Hepatocyte (in vitro differentiated cells): ENCODE measurements at regions not wholly inside any gene's neighbourhood (a gene's known extent, or its start where the extent isn't known, plus 50 kb on each side); places are given as distances from the start of the nearest gene placed in this dataset.

Source experiments
- DNase-seq: peaks from one replicate; pipeline ENCODE4 v3.0.0-alpha.2; 2016; ENCODE audit warnings: low spot score
- H2AFZ ChIP-seq: fragments of 200-600 bp; sonication (generic); 2 replicates; pipeline ENCODE4 v1.6.0; 2016; ENCODE audit warnings: antibody characterized with exemption, mild to moderate bottlenecking
- H3K27ac ChIP-seq: fragments of 200-600 bp; sonication (generic); 2 replicates; pipeline ENCODE4 v1.5.1; 2016; ENCODE audit warnings: mild to moderate bottlenecking
- H3K27me3 ChIP-seq: fragments of 200-600 bp; sonication (generic); 2 replicates; pipeline ENCODE4 v1.6.1; 2016
- H3K36me3 ChIP-seq: fragments of 200-600 bp; sonication (generic); replicated peaks from 2 replicates; pipeline ENCODE4 v1.5.1; 2016; ENCODE audit warnings: low read depth; ENCODE audit not compliant: insufficient read depth
- H3K4me1 ChIP-seq: fragments of 200-600 bp; sonication (generic); 2 replicates; pipeline ENCODE4 v1.5.1; 2016; ENCODE audit warnings: mild to moderate bottlenecking, moderate library complexity; ENCODE audit not compliant: insufficient read depth
- H3K4me2 ChIP-seq: fragments of 200-600 bp; sonication (generic); 2 replicates; pipeline ENCODE4 v1.6.0; 2016
- H3K4me3 ChIP-seq: fragments of 200-600 bp; sonication (generic); 2 replicates; pipeline ENCODE4 v1.5.1; 2016; ENCODE audit warnings: mild to moderate bottlenecking
- H3K79me2 ChIP-seq: fragments of 200-600 bp; sonication (generic); 2 replicates; pipeline ENCODE4 v1.6.0; 2017; ENCODE audit warnings: mild to moderate bottlenecking
- H3K9me2 ChIP-seq: fragments of 200-600 bp; sonication (generic); replicated peaks from 2 replicates; pipeline ENCODE4 v1.6.0; 2017; ENCODE audit warnings: mild to moderate bottlenecking; ENCODE audit not compliant: insufficient read depth
- H3K9me3 ChIP-seq: fragments of 200-600 bp; sonication (generic); 2 replicates; pipeline ENCODE4 v1.5.1; 2016; ENCODE audit warnings: low read depth, mild to moderate bottlenecking
- H4K20me1 ChIP-seq: fragments of 200-600 bp; sonication (generic); 2 replicates; pipeline ENCODE4 v1.6.0; 2016; ENCODE audit warnings: mild to moderate bottlenecking; ENCODE audit not compliant: insufficient read depth, poor library complexity, severe bottlenecking
- CTCF ChIP-seq: fragments of 200-600 bp; sonication (generic); IDR thresholded peaks from 2 replicates; pipeline ENCODE4 v1.5.1; 2016; ENCODE audit warnings: antibody characterized with exemption, mild to moderate bottlenecking; ENCODE audit not compliant: poor library complexity
- EZH2 ChIP-seq: fragments of 200-600 bp; sonication (generic); IDR thresholded peaks from 2 replicates; pipeline ENCODE4 v1.6.1; 2016; ENCODE audit warnings: antibody characterized with exemption, mild to moderate bottlenecking, borderline replicate concordance
- EZH2phosphoT487 ChIP-seq: fragments of 200-600 bp; sonication (generic); IDR thresholded peaks from one replicate; pipeline ENCODE4 v1.6.1; 2018; ENCODE audit warnings: antibody characterized with exemption, mild to moderate bottlenecking, low read depth, moderate library complexity; ENCODE audit not compliant: unreplicated experiment, severe bottlenecking
- WGBS: methylation state at CpG from one replicate; pipeline ENCODE4 v1.1.6; 2016; ENCODE audit warnings: low lambda C conversion rate; ENCODE audit errors: missing lambda C conversion rate; 5-methylcytosine and 5-hydroxymethylcytosine counted together

GRCh38 chr12:82529101-82529500 lies 157.6 kb upstream of the TMTC2 start:
- Histone ChIP-seq H2AFZ (no peak overlapping the region), H3K4me3 (no peak overlapping the region), H3K9me2 (no peaks in the 10 kb centered on the region), H3K9me3 (no peaks in the 10 kb centered on the region), H3K27ac (no peak overlapping the region), H3K79me2 (no peaks in the 10 kb centered on the region), H3K36me3 (no peaks in the 10 kb centered on the region), H4K20me1 (no peaks in the 10 kb centered on the region), H3K27me3 (no peaks in the 10 kb centered on the region), H3K4me1 (peaks cover 6% of the 10 kb centered on the region), H3K4me2 (no peak overlapping the region)
- TF ChIP-seq EZH2phosphoT487 (no peak), CTCF (no peak), EZH2 (no peak)
- DNase-seq: no peak
- 58% methylated on average over 1 of the region's 1 CpG for WGBS

GRCh38 chr12:82529954-82530353 lies 156.8 kb upstream of the TMTC2 start:
- Histone ChIP-seq H3K79me2 (no peaks in the 10 kb centered on the region), H4K20me1 (no peaks in the 10 kb centered on the region), H2AFZ (no peak overlapping the region), H3K4me1 (no peaks in the 10 kb centered on the region), H3K9me3 (no peaks in the 10 kb centered on the region), H3K9me2 (no peaks in the 10 kb centered on the region), H3K4me2 (no peak overlapping the region), H3K27ac (no peak overlapping the region), H3K36me3 (no peaks in the 10 kb centered on the region), H3K4me3 (no peak overlapping the region), H3K27me3 (no peaks in the 10 kb centered on the region)
- no peak for DNase-seq
- whole genome bisulfite sequencing: 78% methylated on average over 3 of the region's 3 CpGs
- no peak for TF ChIP-seq EZH2
- no peak for TF ChIP-seq EZH2phosphoT487
- no peak for TF ChIP-seq CTCF

- Histone ChIP-seq H3K79me2 (no peaks in the 10 kb centered on the region), H3K4me1 (no peaks in the 10 kb centered on the region), H3K4me2 (no peak overlapping the region), H3K4me3 (no peak overlapping the region), H4K20me1 (no peaks in the 10 kb centered on the region), H3K27me3 (no peaks in the 10 kb centered on the region), H2AFZ (no peak overlapping the region), H3K9me3 (no peaks in the 10 kb centered on the region), H3K9me2 (no peaks in the 10 kb centered on the region), H3K36me3 (no peaks in the 10 kb centered on the region), H3K27ac (no peak overlapping the region)
- WGBS: 88% methylated on average over 2 of the region's 2 CpGs
- no peak for DNase-seq
- TF ChIP-seq EZH2phosphoT487 (no peak), CTCF (no peak), EZH2 (no peak)
Observed at GRCh38 chr12:82530394-82530793, 156.3 kb upstream of the TMTC2 start.

GRCh38 chr12:82533341-82533740 lies 153.4 kb upstream of the TMTC2 start:
- H3K9me3 ChIP-seq: no peaks in the 10 kb centered on the region
- H3K4me2 ChIP-seq: no peak overlapping the region
- no peak overlapping the region for H3K4me3 ChIP-seq
- WGBS: 85% methylated on average over 1 of the region's 1 CpG
- DNase-seq: no peak
- TF ChIP-seq EZH2 (no peak), EZH2phosphoT487 (no peak), CTCF (no peak)
- no peaks in the 10 kb centered on the region for H3K4me1 ChIP-seq
- no peaks in the 10 kb centered on the region for H3K36me3 ChIP-seq
- H3K79me2 ChIP-seq: no peaks in the 10 kb centered on the region
- no peak overlapping the region for H2AFZ ChIP-seq
- no peaks in the 10 kb centered on the region for H4K20me1 ChIP-seq
- H3K9me2 ChIP-seq: no peaks in the 10 kb centered on the region
- no peaks in the 10 kb centered on the region for H3K27me3 ChIP-seq
- H3K27ac ChIP-seq: no peak overlapping the region
